Tibial nerve (tissue), 3 donors: ENCODE measurements at regions not wholly inside any gene's neighbourhood (a gene's known extent, or its start where the extent isn't known, plus 50 kb on each side); places are given as distances from the start of the nearest gene placed in this dataset.

ENCODE experiments used
- POLR2A ChIP-seq, 2 donors: fragments of 450-650 bp; IDR thresholded peaks; one replicate each; pipeline ENCODE4 v1.6.1; 2017; ENCODE audit warnings: antibody characterized with exemption in 2 of 2, mild to moderate bottlenecking in 2 of 2, moderate library complexity in 2 of 2
- TF ChIP-seq, protein P1 (sequence below), 5 experiments: fragments of 200-600 bp in 3 of 5; fragments of 450-650 bp in 2 of 5; sonication (generic) in 3 of 5; IDR thresholded peaks; one replicate each; pipeline ENCODE4 v1.5.1; 2016 to 2019; ENCODE audit warnings: antibody characterized with exemption in 5 of 5, mild to moderate bottlenecking in 3 of 5, moderate library complexity in 2 of 5

GRCh38 chrX:40960041-40960440 lies 125.2 kb upstream of the USP9X start:
- TF ChIP-seq, protein P1, sequence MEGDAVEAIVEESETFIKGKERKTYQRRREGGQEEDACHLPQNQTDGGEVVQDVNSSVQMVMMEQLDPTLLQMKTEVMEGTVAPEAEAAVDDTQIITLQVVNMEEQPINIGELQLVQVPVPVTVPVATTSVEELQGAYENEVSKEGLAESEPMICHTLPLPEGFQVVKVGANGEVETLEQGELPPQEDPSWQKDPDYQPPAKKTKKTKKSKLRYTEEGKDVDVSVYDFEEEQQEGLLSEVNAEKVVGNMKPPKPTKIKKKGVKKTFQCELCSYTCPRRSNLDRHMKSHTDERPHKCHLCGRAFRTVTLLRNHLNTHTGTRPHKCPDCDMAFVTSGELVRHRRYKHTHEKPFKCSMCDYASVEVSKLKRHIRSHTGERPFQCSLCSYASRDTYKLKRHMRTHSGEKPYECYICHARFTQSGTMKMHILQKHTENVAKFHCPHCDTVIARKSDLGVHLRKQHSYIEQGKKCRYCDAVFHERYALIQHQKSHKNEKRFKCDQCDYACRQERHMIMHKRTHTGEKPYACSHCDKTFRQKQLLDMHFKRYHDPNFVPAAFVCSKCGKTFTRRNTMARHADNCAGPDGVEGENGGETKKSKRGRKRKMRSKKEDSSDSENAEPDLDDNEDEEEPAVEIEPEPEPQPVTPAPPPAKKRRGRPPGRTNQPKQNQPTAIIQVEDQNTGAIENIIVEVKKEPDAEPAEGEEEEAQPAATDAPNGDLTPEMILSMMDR (IDR thresholded peaks at IDR 0.05) = no peak
- TF ChIP-seq POLR2A (IDR thresholded peaks at IDR 0.05) = no peak
